HG03095 (cell line): ENCODE measurements at regions not wholly inside any gene's neighbourhood (a gene's known extent, or its start where the extent isn't known, plus 50 kb on each side); places are given as distances from the start of the nearest gene placed in this dataset.
"Not testable (repeated sequence)": the region's sequence is repeated elsewhere in the genome, so short reads cannot be mapped to it uniquely, and the experiment has no call there.

ENCODE experiments used
- ATAC-seq: cut with Tn5 transposase; IDR thresholded peaks from one replicate; pipeline ENCODE4 v1.9.1; 2021; ENCODE audit warnings: moderate library complexity; ENCODE audit not compliant: unreplicated experiment

- no peak for ATAC-seq
Observed at GRCh38 chr6:165800337-165800736, 137.3 kb upstream of the PDE10A start.

GRCh38 chr6:165799391-165800153 is 136.5 kb upstream of the PDE10A start:
- ATAC-seq: no peak

GRCh38 chr6:165798991-165799390 is 135.9 kb upstream of the PDE10A start:
- ATAC-seq: no peak

GRCh38 chr6:165794179-165794601 is 131.1 kb upstream of the PDE10A start:
- no peak for ATAC-seq

- no peak for ATAC-seq
Observed at GRCh38 chr6:165793287-165793825, 130.3 kb upstream of the PDE10A start.

- no peak for ATAC-seq
Observed at GRCh38 chr6:165791876-165792437, 128.9 kb upstream of the PDE10A start.

GRCh38 chr6:165791306-165791705 is 128.3 kb upstream of the PDE10A start:
- no peak for ATAC-seq

- no peak for ATAC-seq
Observed at GRCh38 chr6:165782812-165783211, 119.8 kb upstream of the PDE10A start.

- ATAC-seq: no peak
Observed at GRCh38 chr6:165782134-165782533, 119.1 kb upstream of the PDE10A start.

- no peak for ATAC-seq
Observed at GRCh38 chr6:165777680-165778079, 114.6 kb upstream of the PDE10A start.

- no peak for ATAC-seq
Observed at GRCh38 chr6:165776691-165777090, 113.7 kb upstream of the PDE10A start.

- no peak for ATAC-seq
Observed at GRCh38 chr6:165775721-165776120, 112.7 kb upstream of the PDE10A start.

- no peak for ATAC-seq
Observed at GRCh38 chr6:165774903-165775601, 112.0 kb upstream of the PDE10A start.

- no peak for ATAC-seq
Observed at GRCh38 chr6:165770397-165771082, 107.5 kb upstream of the PDE10A start.

GRCh38 chr6:165769884-165770283 is 106.8 kb upstream of the PDE10A start:
- no peak for ATAC-seq

GRCh38 chr6:165769401-165769800 is 106.4 kb upstream of the PDE10A start:
- ATAC-seq: no peak

- ATAC-seq: no peak
Observed at GRCh38 chr6:165768961-165769360, 105.9 kb upstream of the PDE10A start.

GRCh38 chr6:165767228-165767627 is 104.2 kb upstream of the PDE10A start:
- no peak for ATAC-seq

- ATAC-seq: no peak
Observed at GRCh38 chr6:165766457-165766856, 103.4 kb upstream of the PDE10A start.

- ATAC-seq: no peak
Observed at GRCh38 chr6:165766026-165766425, 103.0 kb upstream of the PDE10A start.

GRCh38 chr6:165765256-165765655 is 102.2 kb upstream of the PDE10A start:
- not testable (repeated sequence) for ATAC-seq
